Osteoblast (primary cell): ENCODE measurements at regions not wholly inside any gene's neighbourhood (a gene's known extent, or its start where the extent isn't known, plus 50 kb on each side); places are given as distances from the start of the nearest gene placed in this dataset.

Source experiments
- DNase-seq: peaks from one replicate; pipeline ENCODE4 v3.0.0; 2011; ENCODE audit warnings: low spot score, mixed read lengths; ENCODE audit not compliant: insufficient read length; ENCODE audit errors: missing footprints
- H2AFZ ChIP-seq: 2 replicates; pipeline ENCODE4 v1.6.0; 2011; ENCODE audit warnings: mild to moderate bottlenecking, low read length
- H3K27ac ChIP-seq: 2 replicates; pipeline ENCODE4 v1.5.1; 2011; ENCODE audit warnings: mild to moderate bottlenecking, low read depth, low read length, moderate library complexity
- H3K27me3 ChIP-seq: 2 replicates; pipeline ENCODE4 v1.6.0; 2012; ENCODE audit warnings: mild to moderate bottlenecking, control low read depth, inconsistent platforms, low read length, moderate library complexity; ENCODE audit not compliant: insufficient read depth
- H3K36me3 ChIP-seq: 2 replicates; pipeline ENCODE4 v1.5.1; 2011; ENCODE audit warnings: mild to moderate bottlenecking, low read length, control low read depth, moderate library complexity; ENCODE audit not compliant: insufficient read depth
- H3K4me1 ChIP-seq: 2 replicates; pipeline ENCODE4 v1.5.1; 2011; ENCODE audit warnings: mild to moderate bottlenecking, low read length, control low read depth, moderate library complexity; ENCODE audit not compliant: insufficient read depth
- H3K4me2 ChIP-seq: 2 replicates; pipeline ENCODE4 v1.6.0; 2011; ENCODE audit warnings: mild to moderate bottlenecking, low read length; ENCODE audit not compliant: insufficient read depth
- H3K4me3 ChIP-seq: fragments of 200-600 bp; sonication (generic); 3 replicates; pipeline ENCODE4 v1.5.1; 2012; ENCODE audit warnings: mild to moderate bottlenecking, low read length, inconsistent platforms; ENCODE audit not compliant: insufficient read depth
- H3K79me2 ChIP-seq: 2 replicates; pipeline ENCODE4 v1.6.0; 2012; ENCODE audit warnings: mild to moderate bottlenecking, low read length, control low read depth, inconsistent platforms; ENCODE audit not compliant: insufficient read depth
- H3K9me3 ChIP-seq: 2 replicates; pipeline ENCODE4 v1.5.1; 2011; ENCODE audit warnings: low read depth, low read length, control low read depth
- H4K20me1 ChIP-seq: 2 replicates; pipeline ENCODE4 v1.6.0; 2012; ENCODE audit warnings: mild to moderate bottlenecking, low read length, control low read depth; ENCODE audit not compliant: insufficient read depth
- CTCF ChIP-seq: IDR thresholded peaks from 2 replicates; pipeline ENCODE4 v1.5.1; 2011; ENCODE audit warnings: mild to moderate bottlenecking, low read depth, low read length, moderate library complexity; ENCODE audit errors: extremely low read depth

- Histone ChIP-seq H3K27ac (peak overlapping the region; percentile 34), H3K4me3 (no peak overlapping the region), H3K9me3 (no peaks in the 10 kb centered on the region), H3K27me3 (no peaks in the 10 kb centered on the region), H3K4me2 (peak overlapping the region; percentile 9), H2AFZ (peak overlapping the region; percentile 3), H3K36me3 (no peaks in the 10 kb centered on the region), H3K79me2 (no peaks in the 10 kb centered on the region), H3K4me1 (peaks cover 16% of the 10 kb centered on the region), H4K20me1 (no peaks in the 10 kb centered on the region)
- no peak for DNase-seq
- TF ChIP-seq CTCF, result no peak
Measured at GRCh38 chr12:67747869-67748742, 99.6 kb downstream of the DYRK2 start.

DNA sequence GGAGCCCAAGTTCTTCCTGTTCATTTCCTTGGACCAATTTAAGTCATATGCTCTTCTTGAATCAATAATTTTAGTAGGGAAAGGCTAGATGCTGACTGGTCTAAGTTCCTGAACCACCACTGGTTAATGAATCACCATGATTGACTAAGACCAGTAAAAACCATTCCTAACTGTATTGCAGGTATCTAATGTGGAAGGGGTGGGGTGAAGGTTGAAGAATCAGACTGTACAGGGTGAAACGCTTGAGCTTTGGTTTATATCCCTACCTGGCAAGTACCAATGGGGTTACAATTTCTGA is 100.1 kb downstream of the DYRK2 start:
- Histone ChIP-seq H3K36me3 (no peaks in the 10 kb centered on the region), H4K20me1 (no peaks in the 10 kb centered on the region), H3K27me3 (no peaks in the 10 kb centered on the region), H2AFZ (no peak overlapping the region), H3K4me2 (peak overlapping the region; percentile 9), H3K79me2 (no peaks in the 10 kb centered on the region), H3K4me3 (no peak overlapping the region), H3K4me1 (peaks cover 16% of the 10 kb centered on the region), H3K9me3 (no peaks in the 10 kb centered on the region), H3K27ac (peak overlapping the region; percentile 34)
- DNase-seq, result no peak
- no peak for TF ChIP-seq CTCF

DNA sequence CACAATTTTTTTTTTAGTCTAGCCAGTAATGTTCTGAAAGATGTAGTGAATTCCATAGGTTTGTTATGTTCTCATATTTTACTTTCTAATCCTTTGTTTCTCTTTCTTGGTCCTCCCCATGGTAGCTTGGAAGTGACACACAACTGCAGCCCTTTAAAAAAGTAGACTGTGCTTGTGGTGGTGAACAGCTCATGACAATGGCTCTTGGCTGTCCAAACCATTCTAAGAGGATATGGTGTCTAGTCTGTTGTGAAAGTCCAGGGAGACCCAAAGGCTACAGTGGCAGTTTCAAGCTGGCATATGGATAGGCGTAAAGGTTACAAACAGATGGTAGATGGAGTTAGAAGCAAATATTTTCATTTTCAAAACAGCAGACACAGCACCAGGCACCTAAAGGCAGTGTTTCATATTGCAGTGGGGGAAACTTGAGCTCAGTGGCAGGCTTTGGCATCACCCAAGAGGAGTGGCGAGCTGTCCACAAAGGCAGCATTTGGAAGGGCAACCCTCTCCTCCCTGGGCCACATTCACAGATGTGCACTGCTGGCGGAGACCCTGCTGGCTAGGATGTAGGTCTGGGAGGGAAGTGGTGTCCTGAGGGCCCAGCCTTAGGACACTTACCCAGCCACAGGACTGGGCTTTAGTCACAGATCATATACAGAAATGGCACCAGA is 102.1 kb downstream of the DYRK2 start:
- Histone ChIP-seq H2AFZ (no peak overlapping the region), H3K4me1 (peaks cover 16% of the 10 kb centered on the region), H3K4me3 (no peak overlapping the region), H3K9me3 (no peaks in the 10 kb centered on the region), H3K79me2 (no peaks in the 10 kb centered on the region), H4K20me1 (no peaks in the 10 kb centered on the region), H3K36me3 (no peaks in the 10 kb centered on the region), H3K27me3 (no peaks in the 10 kb centered on the region), H3K27ac (no peak overlapping the region), H3K4me2 (no peak overlapping the region)
- no peak for TF ChIP-seq CTCF
- DNase-seq, result no peak

- H3K4me2 ChIP-seq, result no peak overlapping the region
- no peaks in the 10 kb centered on the region for H3K9me3 ChIP-seq
- TF ChIP-seq CTCF, result no peak
- peaks cover 16% of the 10 kb centered on the region for H3K4me1 ChIP-seq
- no peaks in the 10 kb centered on the region for H3K36me3 ChIP-seq
- H3K79me2 ChIP-seq, result no peaks in the 10 kb centered on the region
- no peak overlapping the region for H3K4me3 ChIP-seq
- no peak for DNase-seq
- no peak overlapping the region for H3K27ac ChIP-seq
- no peaks in the 10 kb centered on the region for H4K20me1 ChIP-seq
- no peaks in the 10 kb centered on the region for H3K27me3 ChIP-seq
- H2AFZ ChIP-seq, result no peak overlapping the region
Measured at GRCh38 chr12:67751381-67751928, 102.9 kb downstream of the DYRK2 start.
